ENCODE measurements at regions not wholly inside any gene's neighbourhood (a gene's known extent, or its start where the extent isn't known, plus 50 kb on each side); places are given as distances from the start of the nearest gene placed in this dataset.
A peak's percentile ranks its signal among the peaks of the same experiment; 100 is the strongest.

DNA sequence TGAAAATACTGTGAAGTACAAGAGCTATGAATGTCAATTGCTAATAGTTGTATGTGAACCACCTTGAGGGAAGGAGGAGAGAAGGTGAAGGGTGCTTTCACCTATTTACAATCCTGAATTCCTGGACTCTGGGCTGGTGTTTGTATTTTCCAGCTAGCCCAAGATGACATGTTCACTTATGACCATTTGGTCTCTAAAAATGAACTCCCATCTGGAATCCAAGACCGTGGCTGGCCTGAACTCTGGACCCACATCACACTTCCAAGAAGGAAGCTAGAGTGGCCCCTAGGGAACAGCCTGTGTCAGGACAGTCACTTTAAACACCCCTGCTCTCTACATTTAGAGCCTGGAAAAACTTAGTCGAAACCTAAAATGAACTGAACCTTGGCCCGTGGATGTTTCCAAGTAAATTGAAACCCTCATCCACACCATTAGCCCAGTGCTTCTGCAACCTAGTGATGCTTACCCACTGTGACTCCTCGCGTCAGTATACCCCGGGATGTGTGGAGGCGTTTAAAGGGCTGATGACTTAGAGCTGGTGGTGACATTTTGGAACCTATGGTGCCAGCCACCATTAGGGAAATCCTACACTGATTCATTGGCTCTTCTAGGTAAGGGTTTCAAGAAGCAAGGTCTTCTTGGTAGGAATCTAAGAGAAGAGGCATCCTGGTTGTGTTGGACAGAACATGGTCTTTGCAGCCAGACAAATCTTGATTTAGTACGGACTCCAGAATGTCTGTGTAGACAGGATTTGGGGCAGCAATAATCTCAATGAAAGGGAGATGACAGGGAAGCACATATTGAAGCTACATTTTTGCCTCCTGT is 171.5 kb upstream of the IRF2BP2 start (continued):
- TF ChIP-seq THAP7 (CRISPR knock-in tag; IDR thresholded peaks at IDR 0.05) (no peak), FOXJ2 (tag; IDR thresholded peaks at IDR 0.05) (no peak), PTBP1 (IDR thresholded peaks at IDR 0.05; ENCODE audit: low read depth, low read length) (no peak), PRDM10 (IDR thresholded peaks at IDR 0.05; ENCODE audit: partially characterized antibody) (no peak), ZNF785 (CRISPR knock-in tag; IDR thresholded peaks at IDR 0.05) (no peak), MED1 (CRISPR knock-in tag; IDR thresholded peaks at IDR 0.05; ENCODE audit: borderline replicate concordance) (no peak), ETV1 (tag; conservative IDR thresholded peaks at IDR 0.05; ENCODE audit: low read depth) (no peak), DDX20 (tag; IDR thresholded peaks at IDR 0.05; ENCODE audit: low read depth) (no peak), KDM2B (CRISPR knock-in tag; IDR thresholded peaks at IDR 0.05) (no peak), ZNF398 (CRISPR knock-in tag; IDR thresholded peaks at IDR 0.05) (no peak), PHF20 (IDR thresholded peaks at IDR 0.05; ENCODE audit: partially characterized antibody) (no peak), ARHGAP35 (IDR thresholded peaks at IDR 0.05; ENCODE audit: partially characterized antibody) (no peak), ZNF561 (CRISPR knock-in tag; conservative IDR thresholded peaks at IDR 0.05) (0 out of 2 replicates have a peak, but pooled peaks have one; percentile 60), ZNF764 (CRISPR knock-in tag; IDR thresholded peaks at IDR 0.05; ENCODE audit: low read depth) (no peak), DACH1 (IDR thresholded peaks at IDR 0.05; ENCODE audit: partially characterized antibody) (no peak), MYNN (IDR thresholded peaks at IDR 0.05) (no peak), MYNN (CRISPR knock-in tag; IDR thresholded peaks at IDR 0.05) (no peak), ARID3B (CRISPR knock-in tag; IDR thresholded peaks at IDR 0.05; ENCODE audit: borderline replicate concordance) (0 out of 2 replicates have a peak, but pooled peaks have one; percentile 78), RBM22 (IDR thresholded peaks at IDR 0.05; ENCODE audit: low read depth, low read length, poor library complexity, severe bottlenecking) (no peak)
- TF ChIP-seq, protein P1, sequence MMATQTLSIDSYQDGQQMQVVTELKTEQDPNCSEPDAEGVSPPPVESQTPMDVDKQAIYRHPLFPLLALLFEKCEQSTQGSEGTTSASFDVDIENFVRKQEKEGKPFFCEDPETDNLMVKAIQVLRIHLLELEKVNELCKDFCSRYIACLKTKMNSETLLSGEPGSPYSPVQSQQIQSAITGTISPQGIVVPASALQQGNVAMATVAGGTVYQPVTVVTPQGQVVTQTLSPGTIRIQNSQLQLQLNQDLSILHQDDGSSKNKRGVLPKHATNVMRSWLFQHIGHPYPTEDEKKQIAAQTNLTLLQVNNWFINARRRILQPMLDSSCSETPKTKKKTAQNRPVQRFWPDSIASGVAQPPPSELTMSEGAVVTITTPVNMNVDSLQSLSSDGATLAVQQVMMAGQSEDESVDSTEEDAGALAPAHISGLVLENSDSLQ (IDR thresholded peaks at IDR 0.05), result no peak

All from K562 (cell line).